ENCODE measurements at regions not wholly inside any gene's neighbourhood (a gene's known extent, or its start where the extent isn't known, plus 50 kb on each side); places are given as distances from the start of the nearest gene placed in this dataset.
"Not testable (repeated sequence)": the region's sequence is repeated elsewhere in the genome, so short reads cannot be mapped to it uniquely, and the experiment has no call there.

- TF ChIP-seq POLR2A, CTCF (IDR thresholded peaks at IDR 0.05): not testable (repeated sequence)
Measured at GRCh38 chr11:83344521-83344920, 58.4 kb upstream of the CCDC90B start.

Data from body of pancreas (tissue), 4 donors.